22Rv1 (cell line): ENCODE measurements at regions not wholly inside any gene's neighbourhood (a gene's known extent, or its start where the extent isn't known, plus 50 kb on each side); places are given as distances from the start of the nearest gene placed in this dataset.

Source experiments
- H3K27ac ChIP-seq: fragments of 450-650 bp; 2 replicates; pipeline ENCODE4 v1.5.1; 2017
- ZFX ChIP-seq: fragments of 450-650 bp; IDR thresholded peaks from 2 replicates; pipeline ENCODE4 v1.6.1; 2017; ENCODE audit warnings: antibody characterized with exemption, borderline replicate concordance
- TF ChIP-seq, protein P1 (sequence below): fragments of 450-650 bp; IDR thresholded peaks from 2 replicates; pipeline ENCODE4 v1.5.1; 2017; ENCODE audit warnings: mild to moderate bottlenecking

- no peak overlapping the region for H3K27ac ChIP-seq
- TF ChIP-seq, protein P1, sequence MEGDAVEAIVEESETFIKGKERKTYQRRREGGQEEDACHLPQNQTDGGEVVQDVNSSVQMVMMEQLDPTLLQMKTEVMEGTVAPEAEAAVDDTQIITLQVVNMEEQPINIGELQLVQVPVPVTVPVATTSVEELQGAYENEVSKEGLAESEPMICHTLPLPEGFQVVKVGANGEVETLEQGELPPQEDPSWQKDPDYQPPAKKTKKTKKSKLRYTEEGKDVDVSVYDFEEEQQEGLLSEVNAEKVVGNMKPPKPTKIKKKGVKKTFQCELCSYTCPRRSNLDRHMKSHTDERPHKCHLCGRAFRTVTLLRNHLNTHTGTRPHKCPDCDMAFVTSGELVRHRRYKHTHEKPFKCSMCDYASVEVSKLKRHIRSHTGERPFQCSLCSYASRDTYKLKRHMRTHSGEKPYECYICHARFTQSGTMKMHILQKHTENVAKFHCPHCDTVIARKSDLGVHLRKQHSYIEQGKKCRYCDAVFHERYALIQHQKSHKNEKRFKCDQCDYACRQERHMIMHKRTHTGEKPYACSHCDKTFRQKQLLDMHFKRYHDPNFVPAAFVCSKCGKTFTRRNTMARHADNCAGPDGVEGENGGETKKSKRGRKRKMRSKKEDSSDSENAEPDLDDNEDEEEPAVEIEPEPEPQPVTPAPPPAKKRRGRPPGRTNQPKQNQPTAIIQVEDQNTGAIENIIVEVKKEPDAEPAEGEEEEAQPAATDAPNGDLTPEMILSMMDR, result no peak
- TF ChIP-seq ZFX, result no peak
Observed at GRCh38 chr13:80001510-80001842, 339.4 kb downstream of the SPRY2 start.

GRCh38 chr13:80000684-80001509 lies 340.0 kb downstream of the SPRY2 start:
- no peak for TF ChIP-seq ZFX
- TF ChIP-seq, protein P1, result no peak
- no peak overlapping the region for H3K27ac ChIP-seq

- TF ChIP-seq ZFX, result no peak
- TF ChIP-seq, protein P1, result no peak
- no peak overlapping the region for H3K27ac ChIP-seq
Observed at GRCh38 chr13:79999601-80000000, 341.3 kb downstream of the SPRY2 start.

- no peak overlapping the region for H3K27ac ChIP-seq
- TF ChIP-seq, protein P1, result no peak
Observed at GRCh38 chr13:79998381-79998880, 342.5 kb downstream of the SPRY2 start.

DNA sequence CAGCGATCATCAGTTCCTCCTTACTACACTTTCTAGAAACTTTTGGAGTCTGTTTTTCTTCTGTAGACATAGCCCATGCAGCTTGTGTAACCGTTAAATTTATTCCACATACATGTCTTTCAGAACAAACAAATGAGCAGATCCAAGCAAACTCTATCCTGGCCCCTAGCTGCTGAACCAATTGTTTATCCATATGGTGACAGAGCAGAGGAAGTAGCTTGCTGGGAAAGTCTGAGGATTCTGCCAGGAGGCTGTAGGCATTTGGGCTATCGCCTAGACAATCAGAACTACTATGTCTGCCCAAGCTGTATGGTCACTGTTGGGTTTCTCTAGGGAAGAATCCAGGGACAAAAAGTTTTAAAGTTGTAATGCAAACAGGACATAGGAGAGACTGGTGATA lies 343.7 kb downstream of the SPRY2 start:
- H3K27ac ChIP-seq, result no peak overlapping the region
- TF ChIP-seq, protein P1, result no peak
- no peak for TF ChIP-seq ZFX

DNA sequence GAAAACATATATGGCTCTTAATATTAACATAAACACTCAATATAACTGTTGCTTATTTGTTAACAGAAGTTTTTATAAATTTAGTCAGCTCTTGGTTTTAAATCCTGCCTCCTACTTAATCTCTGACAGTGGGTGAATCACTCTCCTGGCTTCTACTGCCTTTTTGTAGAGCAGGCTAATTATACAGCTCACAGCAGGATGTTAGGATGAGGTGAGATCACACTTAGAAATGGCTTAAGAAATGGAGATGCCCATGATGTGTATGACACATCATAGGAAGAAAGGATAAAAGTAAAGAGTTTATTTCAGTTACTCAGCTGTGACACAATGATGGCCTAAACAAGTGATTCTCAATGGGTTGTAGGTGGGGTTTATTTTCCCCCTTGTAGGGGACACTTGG lies 345.6 kb downstream of the SPRY2 start:
- H3K27ac ChIP-seq, result no peak overlapping the region
- TF ChIP-seq, protein P1, result no peak
- no peak for TF ChIP-seq ZFX

DNA sequence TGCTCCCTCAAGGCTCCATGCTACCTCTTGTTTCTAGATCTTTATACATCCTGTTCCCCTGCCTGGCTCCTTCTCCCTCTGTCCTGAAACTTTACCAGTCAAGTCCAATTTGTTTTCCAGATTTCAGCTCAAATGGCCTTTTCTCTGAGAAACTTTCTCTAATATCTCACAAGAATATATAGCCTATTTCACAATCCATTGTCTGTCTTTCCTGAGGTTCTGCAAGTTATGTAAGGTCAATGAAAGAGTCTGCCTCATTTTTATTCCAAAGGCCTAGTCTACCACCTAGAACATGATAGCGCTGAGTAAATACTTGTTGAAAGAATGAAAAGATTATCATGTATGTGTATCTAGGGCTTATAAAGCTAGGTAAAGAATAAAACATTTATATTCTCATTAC lies 348.8 kb downstream of the SPRY2 start:
- no peak for TF ChIP-seq ZFX
- TF ChIP-seq, protein P1, result no peak
- no peak overlapping the region for H3K27ac ChIP-seq
